Body of pancreas (tissue), 4 donors: ENCODE measurements at regions not wholly inside any gene's neighbourhood (a gene's known extent, or its start where the extent isn't known, plus 50 kb on each side); places are given as distances from the start of the nearest gene placed in this dataset.

ENCODE experiments used
- CTCF ChIP-seq, 7 experiments: fragments of 450-650 bp in 4 of 7; fragments of 200-600 bp in 3 of 7; sonication (generic) in 3 of 7; IDR thresholded peaks; one replicate each; pipeline ENCODE4 v1.5.1; 2016 to 2019; ENCODE audit warnings: antibody characterized with exemption in 7 of 7
- POLR2A ChIP-seq, 3 donors: fragments of 450-650 bp; IDR thresholded peaks; one replicate each; pipeline ENCODE4 v1.6.1; 2016; ENCODE audit warnings: antibody characterized with exemption in 3 of 3, mild to moderate bottlenecking in 2 of 3

DNA sequence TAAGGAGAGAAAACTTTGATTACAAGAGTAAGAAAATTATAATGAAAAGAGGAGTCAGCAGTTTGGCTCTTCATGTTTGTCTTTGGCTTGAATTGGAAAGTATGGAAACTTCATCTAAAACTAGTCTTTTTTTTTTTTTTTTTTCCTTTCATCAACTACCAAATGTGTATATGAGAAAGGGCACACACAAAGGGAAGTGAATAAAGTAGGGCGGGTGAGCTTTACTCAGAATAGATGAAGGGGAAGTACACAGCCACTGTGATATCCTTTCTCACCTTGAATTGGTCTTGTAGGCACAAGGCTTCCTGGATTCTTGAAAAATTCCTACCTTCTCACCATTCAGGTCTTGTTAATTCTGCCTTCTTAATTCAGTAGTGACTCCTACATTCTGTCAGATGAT, 652.3 kb upstream of the KCNMB2 start:
- TF ChIP-seq CTCF (IDR thresholded peaks at IDR 0.05) (no peak), POLR2A (IDR thresholded peaks at IDR 0.05) (no peak)
